GM12874 (cell line): ENCODE measurements at regions not wholly inside any gene's neighbourhood (a gene's known extent, or its start where the extent isn't known, plus 50 kb on each side); places are given as distances from the start of the nearest gene placed in this dataset.

Experiments
- TF ChIP-seq, protein P1 (sequence below): IDR thresholded peaks from 2 replicates; pipeline ENCODE4 v1.5.1; 2011; ENCODE audit warnings: low read depth, mild to moderate bottlenecking, control low read depth, low read length, moderate library complexity; ENCODE audit not compliant: insufficient read depth

DNA sequence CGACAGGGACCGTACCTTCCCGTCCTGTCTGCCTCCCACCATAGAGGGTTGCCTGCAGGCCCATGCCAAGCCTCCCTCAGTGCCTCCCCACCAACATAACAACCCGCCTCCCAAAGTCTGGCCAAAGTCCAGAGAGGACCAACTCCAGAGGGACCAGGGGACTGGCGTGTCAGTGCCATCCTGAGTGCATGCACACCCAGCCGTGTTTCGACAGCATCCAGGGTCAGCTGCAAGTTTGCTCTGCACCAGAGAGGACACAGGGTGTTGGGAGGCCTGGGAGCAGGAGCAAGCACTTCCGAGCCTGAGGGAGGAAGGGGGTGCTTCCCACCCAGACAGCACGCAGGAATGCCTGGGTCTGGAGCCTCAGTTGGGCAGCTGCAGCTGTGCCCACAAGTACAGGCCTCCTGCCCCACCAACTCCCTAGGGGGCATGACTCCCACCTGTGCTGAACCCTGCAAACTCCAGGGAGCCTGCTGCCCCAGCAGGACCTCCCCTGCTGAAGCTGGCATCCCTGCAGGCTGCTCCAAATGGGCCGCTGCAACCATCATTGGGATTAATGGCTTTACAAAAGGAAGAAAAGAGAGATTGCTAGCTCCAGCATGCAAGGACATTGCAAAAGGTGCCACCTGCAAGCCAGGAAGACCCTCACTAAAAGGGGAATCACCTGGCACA is 618.1 kb upstream of the FSHR start:
- TF ChIP-seq, protein P1, sequence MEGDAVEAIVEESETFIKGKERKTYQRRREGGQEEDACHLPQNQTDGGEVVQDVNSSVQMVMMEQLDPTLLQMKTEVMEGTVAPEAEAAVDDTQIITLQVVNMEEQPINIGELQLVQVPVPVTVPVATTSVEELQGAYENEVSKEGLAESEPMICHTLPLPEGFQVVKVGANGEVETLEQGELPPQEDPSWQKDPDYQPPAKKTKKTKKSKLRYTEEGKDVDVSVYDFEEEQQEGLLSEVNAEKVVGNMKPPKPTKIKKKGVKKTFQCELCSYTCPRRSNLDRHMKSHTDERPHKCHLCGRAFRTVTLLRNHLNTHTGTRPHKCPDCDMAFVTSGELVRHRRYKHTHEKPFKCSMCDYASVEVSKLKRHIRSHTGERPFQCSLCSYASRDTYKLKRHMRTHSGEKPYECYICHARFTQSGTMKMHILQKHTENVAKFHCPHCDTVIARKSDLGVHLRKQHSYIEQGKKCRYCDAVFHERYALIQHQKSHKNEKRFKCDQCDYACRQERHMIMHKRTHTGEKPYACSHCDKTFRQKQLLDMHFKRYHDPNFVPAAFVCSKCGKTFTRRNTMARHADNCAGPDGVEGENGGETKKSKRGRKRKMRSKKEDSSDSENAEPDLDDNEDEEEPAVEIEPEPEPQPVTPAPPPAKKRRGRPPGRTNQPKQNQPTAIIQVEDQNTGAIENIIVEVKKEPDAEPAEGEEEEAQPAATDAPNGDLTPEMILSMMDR = no peak

DNA sequence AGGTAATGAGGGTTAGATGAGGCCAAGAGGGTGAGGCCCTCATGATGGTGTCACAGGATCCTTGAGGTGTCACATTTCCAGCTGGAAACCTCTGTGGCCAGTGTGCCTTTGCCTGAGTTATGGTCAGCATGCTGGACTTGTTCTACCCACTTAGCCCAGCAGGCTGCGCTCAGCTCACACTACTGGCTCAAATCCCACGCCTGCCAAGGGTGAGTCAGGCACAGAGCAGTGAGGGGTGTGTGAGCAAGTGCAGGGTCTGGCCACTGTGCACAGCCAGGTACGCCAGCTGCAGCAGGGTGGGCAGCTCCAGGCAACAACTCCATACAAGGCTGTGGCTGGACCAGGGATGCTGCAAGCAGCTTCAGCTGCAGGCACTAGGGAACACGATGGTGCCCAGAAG is 616.6 kb upstream of the FSHR start:
- TF ChIP-seq, protein P1 = peak; percentile 61

DNA sequence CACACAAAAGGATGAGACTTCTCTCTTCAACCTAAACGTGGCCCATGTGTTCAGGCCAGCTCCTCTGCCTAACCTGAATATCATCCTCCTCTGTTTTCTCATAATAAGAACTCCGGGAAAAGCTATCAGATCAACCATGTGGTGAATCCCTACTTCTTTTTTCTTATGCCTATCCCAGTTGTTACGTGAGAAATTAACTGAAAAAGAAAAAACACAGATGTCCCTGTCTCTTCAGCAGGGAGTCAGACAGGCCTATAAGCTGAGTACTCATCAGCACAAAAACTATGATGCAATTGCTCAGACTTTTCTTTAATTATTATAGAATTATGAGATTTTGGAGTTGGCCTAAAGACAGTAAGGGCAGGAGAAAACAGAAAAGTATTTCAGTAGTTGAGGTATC is 613.0 kb upstream of the FSHR start:
- TF ChIP-seq, protein P1 = no peak

DNA sequence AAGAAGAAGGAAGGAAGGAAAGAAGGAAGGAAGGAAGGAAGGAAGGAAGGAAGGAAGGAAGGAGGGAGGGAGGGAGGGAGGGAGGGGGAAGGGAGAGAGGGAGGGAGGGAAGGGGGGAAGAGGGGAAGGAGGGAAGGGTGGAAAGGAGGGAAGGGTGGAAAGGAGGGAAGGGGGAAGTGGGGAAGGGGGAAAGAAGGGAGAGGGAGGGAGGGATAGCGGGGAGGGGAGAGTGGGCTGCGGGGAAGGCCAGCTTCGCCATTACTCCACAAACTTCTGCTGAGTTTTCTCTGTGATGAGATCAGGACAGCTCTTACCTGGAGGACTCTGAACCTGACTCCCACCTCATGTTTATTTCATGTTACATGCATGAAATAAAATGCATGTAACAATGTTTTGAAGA is 601.5 kb upstream of the FSHR start:
- TF ChIP-seq, protein P1 = no peak

DNA sequence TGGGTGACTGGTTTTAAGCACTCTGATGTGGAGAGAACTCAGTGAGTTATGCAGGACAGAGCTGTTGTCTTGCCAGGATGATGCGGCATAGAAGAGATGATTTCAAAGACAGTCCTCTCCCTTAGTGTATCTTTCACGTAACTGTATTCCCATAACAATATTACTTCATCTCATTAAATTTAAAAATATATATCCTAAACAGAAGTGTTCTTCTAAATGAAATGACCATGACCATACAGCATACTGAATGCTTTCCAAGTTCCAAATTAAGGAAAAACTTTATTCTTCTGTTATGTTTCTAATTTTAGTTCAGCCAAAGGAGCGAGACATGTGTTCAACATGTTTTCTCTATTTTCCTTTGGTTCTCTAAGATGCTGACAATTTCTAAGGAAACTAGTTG is 600.1 kb upstream of the FSHR start:
- TF ChIP-seq, protein P1 = no peak

DNA sequence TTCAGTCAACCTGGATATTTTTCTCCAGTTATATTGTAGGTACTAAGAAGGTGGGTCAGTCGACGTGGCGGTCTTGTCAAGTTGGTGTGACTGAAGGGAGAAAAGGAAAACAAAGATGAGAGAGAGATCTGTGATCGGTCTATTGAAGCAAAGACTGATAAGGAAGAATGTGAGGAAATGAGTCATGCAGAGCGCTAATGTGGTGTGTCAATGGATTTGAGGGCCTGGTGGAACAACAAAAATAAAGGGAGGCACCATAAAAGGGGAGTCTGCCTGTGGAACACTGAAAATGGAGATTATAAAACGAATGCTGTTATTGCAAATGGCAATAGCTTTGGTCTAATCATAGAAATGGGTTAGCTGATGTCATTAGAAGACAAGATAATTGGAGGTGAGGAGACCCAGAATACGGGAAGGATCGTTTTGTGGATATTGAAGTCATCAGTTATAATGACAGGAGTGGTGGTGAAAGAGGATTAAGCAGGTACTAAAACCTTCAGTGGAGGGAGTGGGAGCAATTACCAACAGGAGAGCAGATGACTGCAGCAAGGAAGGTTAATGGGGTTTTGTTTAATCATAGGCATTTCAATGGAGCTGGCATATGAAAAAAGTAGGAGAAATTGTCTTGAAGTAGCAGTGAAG is 599.1 kb upstream of the FSHR start:
- TF ChIP-seq, protein P1 = no peak

DNA sequence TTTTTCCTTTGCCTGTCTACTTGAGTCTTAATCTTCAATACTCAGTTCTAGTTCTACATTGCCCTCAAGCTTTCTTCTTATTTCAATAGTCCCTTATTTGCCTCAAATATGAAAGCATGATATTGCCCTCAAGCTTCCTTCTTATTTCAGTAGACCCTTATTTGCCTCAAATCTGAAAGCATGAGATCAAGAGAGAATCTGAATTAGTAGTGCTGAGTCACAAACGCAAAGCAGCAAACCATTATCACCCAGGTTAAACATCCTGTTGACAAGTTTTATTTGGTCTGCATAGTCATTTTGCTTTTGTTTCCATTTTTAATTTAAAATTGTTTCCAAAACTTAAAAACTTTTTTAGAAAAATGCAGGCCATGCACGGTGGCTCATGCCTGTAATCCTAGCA is 583.3 kb upstream of the FSHR start:
- TF ChIP-seq, protein P1 = no peak
